ENCODE measurements at regions not wholly inside any gene's neighbourhood (a gene's known extent, or its start where the extent isn't known, plus 50 kb on each side); places are given as distances from the start of the nearest gene placed in this dataset.

DNA sequence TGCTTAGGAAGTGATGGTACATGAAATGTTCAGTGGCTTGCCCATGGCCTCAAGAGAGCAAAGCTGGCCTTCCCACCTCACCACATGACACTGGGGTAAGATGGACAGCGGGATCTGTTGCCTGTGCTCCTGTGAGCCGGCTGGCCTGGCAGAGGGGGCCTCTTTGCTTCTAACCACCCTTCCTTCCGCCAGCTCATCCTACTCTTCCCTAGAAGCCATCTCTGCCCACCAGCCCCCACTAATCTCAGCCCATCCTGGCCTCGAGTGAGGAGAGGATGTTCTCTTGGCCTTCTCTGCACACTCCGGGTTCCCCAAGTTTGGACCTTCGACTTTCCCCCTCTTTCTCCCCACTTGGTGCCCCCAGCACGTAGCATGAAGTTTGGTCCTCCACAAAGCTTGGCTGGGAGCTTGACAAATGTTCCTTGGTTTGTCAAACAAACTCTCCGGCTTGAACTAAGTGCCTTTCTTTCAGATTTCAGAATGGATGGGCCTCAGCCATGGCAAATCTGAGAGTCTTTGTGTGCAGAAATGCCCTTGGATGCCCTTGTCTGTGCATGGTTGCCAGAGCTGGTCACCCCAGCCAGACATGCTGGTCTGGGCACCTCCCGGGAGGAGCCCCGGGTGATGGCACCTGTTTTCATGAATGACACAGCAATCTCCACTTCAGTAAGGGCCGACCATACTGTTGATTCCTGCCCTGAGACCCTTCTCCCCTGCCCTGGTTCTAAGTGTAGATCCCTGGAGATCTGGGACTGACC, 145.5 kb downstream of the URI1 start:
- 88% methylated on average over 11 of the region's 11 CpGs for WGBS
- no peak overlapping the region for H3K9ac ChIP-seq (ENCODE audit: low read depth in 1 of 2, low read length in 2 of 2)
- no peak for DNase-seq (ENCODE audit: low spot score)

DNA sequence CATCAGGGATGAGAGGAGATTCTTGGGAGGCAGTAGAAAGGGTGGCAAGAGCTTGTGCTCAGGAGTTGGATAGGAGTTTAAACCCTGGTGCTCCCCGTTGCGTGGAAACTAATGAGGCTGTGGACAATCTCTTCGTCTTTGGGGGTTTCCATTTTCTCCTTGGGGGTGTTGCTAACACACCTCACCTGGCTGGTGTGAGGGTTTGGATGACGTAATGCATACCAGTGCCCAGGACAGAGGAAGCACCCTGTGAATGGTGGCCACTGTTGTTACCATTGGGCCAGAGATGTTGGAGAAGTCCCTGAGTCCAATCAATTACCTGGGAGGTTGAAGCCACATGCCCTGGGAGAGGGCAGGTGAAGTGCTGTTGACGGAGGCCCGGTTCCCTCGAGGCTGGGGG, 146.5 kb downstream of the URI1 start:
- Histone ChIP-seq H3K27ac (ENCODE audit: low read depth in 1 of 2, low read length in 2 of 2) (no peak overlapping the region), H3K4me3 (ENCODE audit: low read depth in 1 of 3, low read length in 3 of 3) (no peak overlapping the region), H3K36me3 (ENCODE audit: control insufficient read depth in 4 of 4, insufficient read depth in 3 of 4, low read depth in 1 of 4, low read length in 3 of 4) (no peaks in the 10 kb centered on the region), H3K9ac (ENCODE audit: low read depth in 1 of 2, low read length in 2 of 2) (no peak overlapping the region), H3K9me3 (ENCODE audit: control insufficient read depth in 4 of 4, low read length in 3 of 4) (no peaks in the 10 kb centered on the region), H3K27me3 (ENCODE audit: control insufficient read depth in 4 of 4, insufficient read depth in 4 of 4, low read length in 3 of 4) (no peaks in the 10 kb centered on the region), H3K4me1 (ENCODE audit: control insufficient read depth in 4 of 4, insufficient read depth in 4 of 4, low read length in 3 of 4) (no peaks in the 10 kb centered on the region)
- no peak for TF ChIP-seq FOXA1 (IDR thresholded peaks at IDR 0.05)
- TF ChIP-seq, protein P1, sequence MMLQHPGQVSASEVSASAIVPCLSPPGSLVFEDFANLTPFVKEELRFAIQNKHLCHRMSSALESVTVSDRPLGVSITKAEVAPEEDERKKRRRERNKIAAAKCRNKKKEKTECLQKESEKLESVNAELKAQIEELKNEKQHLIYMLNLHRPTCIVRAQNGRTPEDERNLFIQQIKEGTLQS (IDR thresholded peaks at IDR 0.05) = no peak
- TF ChIP-seq, protein P2, sequence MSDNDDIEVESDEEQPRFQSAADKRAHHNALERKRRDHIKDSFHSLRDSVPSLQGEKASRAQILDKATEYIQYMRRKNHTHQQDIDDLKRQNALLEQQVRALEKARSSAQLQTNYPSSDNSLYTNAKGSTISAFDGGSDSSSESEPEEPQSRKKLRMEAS (IDR thresholded peaks at IDR 0.05) = no peak
- TF ChIP-seq HNF4G (IDR thresholded peaks at IDR 0.05) = no peak
- TF ChIP-seq YY1 (IDR thresholded peaks at IDR 0.05) = no peak
- no peak for TF ChIP-seq FOXA2 (IDR thresholded peaks at IDR 0.05)
- TF ChIP-seq, protein P3, sequence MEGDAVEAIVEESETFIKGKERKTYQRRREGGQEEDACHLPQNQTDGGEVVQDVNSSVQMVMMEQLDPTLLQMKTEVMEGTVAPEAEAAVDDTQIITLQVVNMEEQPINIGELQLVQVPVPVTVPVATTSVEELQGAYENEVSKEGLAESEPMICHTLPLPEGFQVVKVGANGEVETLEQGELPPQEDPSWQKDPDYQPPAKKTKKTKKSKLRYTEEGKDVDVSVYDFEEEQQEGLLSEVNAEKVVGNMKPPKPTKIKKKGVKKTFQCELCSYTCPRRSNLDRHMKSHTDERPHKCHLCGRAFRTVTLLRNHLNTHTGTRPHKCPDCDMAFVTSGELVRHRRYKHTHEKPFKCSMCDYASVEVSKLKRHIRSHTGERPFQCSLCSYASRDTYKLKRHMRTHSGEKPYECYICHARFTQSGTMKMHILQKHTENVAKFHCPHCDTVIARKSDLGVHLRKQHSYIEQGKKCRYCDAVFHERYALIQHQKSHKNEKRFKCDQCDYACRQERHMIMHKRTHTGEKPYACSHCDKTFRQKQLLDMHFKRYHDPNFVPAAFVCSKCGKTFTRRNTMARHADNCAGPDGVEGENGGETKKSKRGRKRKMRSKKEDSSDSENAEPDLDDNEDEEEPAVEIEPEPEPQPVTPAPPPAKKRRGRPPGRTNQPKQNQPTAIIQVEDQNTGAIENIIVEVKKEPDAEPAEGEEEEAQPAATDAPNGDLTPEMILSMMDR (IDR thresholded peaks at IDR 0.05; ENCODE audit: low read depth, low read length, missing input control) = no peak
- no peak for TF ChIP-seq GABPA (IDR thresholded peaks at IDR 0.05 in 1 of 2, conservative IDR thresholded peaks at IDR 0.05 in 1 of 2)
- no peak for DNase-seq (ENCODE audit: low spot score)
- 85% methylated on average over 7 of the region's 7 CpGs for WGBS

More for the DNA sequence above, 145.5 kb downstream of the URI1 start:
- Histone ChIP-seq H3K27me3 (ENCODE audit: control insufficient read depth in 4 of 4, insufficient read depth in 4 of 4, low read length in 3 of 4) (no peaks in the 10 kb centered on the region), H3K4me3 (ENCODE audit: low read depth in 1 of 3, low read length in 3 of 3) (no peak overlapping the region), H3K27ac (ENCODE audit: low read depth in 1 of 2, low read length in 2 of 2) (no peak overlapping the region), H3K4me1 (ENCODE audit: control insufficient read depth in 4 of 4, insufficient read depth in 4 of 4, low read length in 3 of 4) (no peaks in the 10 kb centered on the region), H3K36me3 (ENCODE audit: control insufficient read depth in 4 of 4, insufficient read depth in 3 of 4, low read depth in 1 of 4, low read length in 3 of 4) (no peaks in the 10 kb centered on the region), H3K9me3 (ENCODE audit: control insufficient read depth in 4 of 4, low read length in 3 of 4) (no peaks in the 10 kb centered on the region)
- TF ChIP-seq, protein P4, sequence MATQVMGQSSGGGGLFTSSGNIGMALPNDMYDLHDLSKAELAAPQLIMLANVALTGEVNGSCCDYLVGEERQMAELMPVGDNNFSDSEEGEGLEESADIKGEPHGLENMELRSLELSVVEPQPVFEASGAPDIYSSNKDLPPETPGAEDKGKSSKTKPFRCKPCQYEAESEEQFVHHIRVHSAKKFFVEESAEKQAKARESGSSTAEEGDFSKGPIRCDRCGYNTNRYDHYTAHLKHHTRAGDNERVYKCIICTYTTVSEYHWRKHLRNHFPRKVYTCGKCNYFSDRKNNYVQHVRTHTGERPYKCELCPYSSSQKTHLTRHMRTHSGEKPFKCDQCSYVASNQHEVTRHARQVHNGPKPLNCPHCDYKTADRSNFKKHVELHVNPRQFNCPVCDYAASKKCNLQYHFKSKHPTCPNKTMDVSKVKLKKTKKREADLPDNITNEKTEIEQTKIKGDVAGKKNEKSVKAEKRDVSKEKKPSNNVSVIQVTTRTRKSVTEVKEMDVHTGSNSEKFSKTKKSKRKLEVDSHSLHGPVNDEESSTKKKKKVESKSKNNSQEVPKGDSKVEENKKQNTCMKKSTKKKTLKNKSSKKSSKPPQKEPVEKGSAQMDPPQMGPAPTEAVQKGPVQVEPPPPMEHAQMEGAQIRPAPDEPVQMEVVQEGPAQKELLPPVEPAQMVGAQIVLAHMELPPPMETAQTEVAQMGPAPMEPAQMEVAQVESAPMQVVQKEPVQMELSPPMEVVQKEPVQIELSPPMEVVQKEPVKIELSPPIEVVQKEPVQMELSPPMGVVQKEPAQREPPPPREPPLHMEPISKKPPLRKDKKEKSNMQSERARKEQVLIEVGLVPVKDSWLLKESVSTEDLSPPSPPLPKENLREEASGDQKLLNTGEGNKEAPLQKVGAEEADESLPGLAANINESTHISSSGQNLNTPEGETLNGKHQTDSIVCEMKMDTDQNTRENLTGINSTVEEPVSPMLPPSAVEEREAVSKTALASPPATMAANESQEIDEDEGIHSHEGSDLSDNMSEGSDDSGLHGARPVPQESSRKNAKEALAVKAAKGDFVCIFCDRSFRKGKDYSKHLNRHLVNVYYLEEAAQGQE (IDR thresholded peaks at IDR 0.05) = no peak
- TF ChIP-seq EGR1 (IDR thresholded peaks at IDR 0.05; ENCODE audit: low read depth in 2 of 2) (no peak), RXRA (IDR thresholded peaks at IDR 0.05) (no peak), SP1 (IDR thresholded peaks at IDR 0.05) (no peak)
- TF ChIP-seq, protein P1 (IDR thresholded peaks at IDR 0.05) = no peak
- TF ChIP-seq, protein P3 (IDR thresholded peaks at IDR 0.05; ENCODE audit: low read depth, low read length, missing input control) = no peak
- TF ChIP-seq, protein P5, sequence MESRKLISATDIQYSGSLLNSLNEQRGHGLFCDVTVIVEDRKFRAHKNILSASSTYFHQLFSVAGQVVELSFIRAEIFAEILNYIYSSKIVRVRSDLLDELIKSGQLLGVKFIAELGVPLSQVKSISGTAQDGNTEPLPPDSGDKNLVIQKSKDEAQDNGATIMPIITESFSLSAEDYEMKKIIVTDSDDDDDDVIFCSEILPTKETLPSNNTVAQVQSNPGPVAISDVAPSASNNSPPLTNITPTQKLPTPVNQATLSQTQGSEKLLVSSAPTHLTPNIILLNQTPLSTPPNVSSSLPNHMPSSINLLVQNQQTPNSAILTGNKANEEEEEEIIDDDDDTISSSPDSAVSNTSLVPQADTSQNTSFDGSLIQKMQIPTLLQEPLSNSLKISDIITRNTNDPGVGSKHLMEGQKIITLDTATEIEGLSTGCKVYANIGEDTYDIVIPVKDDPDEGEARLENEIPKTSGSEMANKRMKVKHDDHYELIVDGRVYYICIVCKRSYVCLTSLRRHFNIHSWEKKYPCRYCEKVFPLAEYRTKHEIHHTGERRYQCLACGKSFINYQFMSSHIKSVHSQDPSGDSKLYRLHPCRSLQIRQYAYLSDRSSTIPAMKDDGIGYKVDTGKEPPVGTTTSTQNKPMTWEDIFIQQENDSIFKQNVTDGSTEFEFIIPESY (IDR thresholded peaks at IDR 0.05) = no peak

Measured in liver (tissue), 8 donors.